Neuronal stem cell (in vitro differentiated cells): ENCODE measurements at regions not wholly inside any gene's neighbourhood (a gene's known extent, or its start where the extent isn't known, plus 50 kb on each side); places are given as distances from the start of the nearest gene placed in this dataset.

Experiments
- DNase-seq: peaks from one replicate; pipeline ENCODE4 v3.0.0-alpha.2; 2013; ENCODE audit warnings: low spot score
- H2AFZ ChIP-seq: one replicate; pipeline ENCODE4 v1.6.1; 2013; ENCODE audit warnings: mild to moderate bottlenecking, low read length, inconsistent platforms
- H2AK5ac ChIP-seq: 2 replicates; pipeline ENCODE4 v1.6.1; 2013; ENCODE audit warnings: low read depth, mild to moderate bottlenecking, inconsistent platforms, low read length, moderate library complexity, mixed read lengths
- H2BK120ac ChIP-seq: 2 replicates; pipeline ENCODE4 v1.6.1; 2013; ENCODE audit warnings: low read depth, mild to moderate bottlenecking, inconsistent platforms, low read length, moderate library complexity, mixed read lengths
- H2BK12ac ChIP-seq: one replicate; pipeline ENCODE4 v1.6.1; 2013; ENCODE audit warnings: low read length, inconsistent platforms
- H2BK15ac ChIP-seq: 2 replicates; pipeline ENCODE4 v1.6.1; 2013; ENCODE audit warnings: mild to moderate bottlenecking, low read length, inconsistent platforms, mixed read lengths
- H2BK5ac ChIP-seq: one replicate; pipeline ENCODE4 v1.6.1; 2013; ENCODE audit warnings: inconsistent platforms, mild to moderate bottlenecking, low read length, moderate library complexity
- H3K14ac ChIP-seq: one replicate; pipeline ENCODE4 v1.6.1; 2013; ENCODE audit warnings: low read length, inconsistent platforms
- H3K18ac ChIP-seq: 2 replicates; pipeline ENCODE4 v1.6.1; 2013; ENCODE audit warnings: low read length, inconsistent platforms
- H3K23ac ChIP-seq: 2 replicates; pipeline ENCODE4 v1.6.1; 2013; ENCODE audit warnings: low read depth, mild to moderate bottlenecking, mixed read lengths, low read length, inconsistent platforms; ENCODE audit not compliant: poor library complexity
- H3K27ac ChIP-seq: replicated peaks from 3 replicates; pipeline ENCODE4 v1.5.1; 2013; ENCODE audit warnings: low read length, inconsistent platforms
- H3K27me3 ChIP-seq, 3 experiments: 2 replicates each; pipeline ENCODE4 v1.6.1; 2013; ENCODE audit warnings: low read length in 3 of 3, mild to moderate bottlenecking in 2 of 3, inconsistent platforms in 1 of 3, low read depth in 1 of 3, mixed read lengths in 1 of 3, moderate library complexity in 1 of 3; ENCODE audit not compliant: control insufficient read depth in 3 of 3, insufficient read depth in 3 of 3
- H3K36me3 ChIP-seq, 2 donors: replicated peaks in 1 of 2; 2 replicates each; pipeline ENCODE4 v1.6.1; 2013; ENCODE audit warnings: low read length in 2 of 2; ENCODE audit not compliant: control insufficient read depth in 2 of 2, insufficient read depth in 2 of 2
- H3K4ac ChIP-seq: 2 replicates; pipeline ENCODE4 v1.6.1; 2013; ENCODE audit warnings: inconsistent platforms, mild to moderate bottlenecking, low read length, moderate library complexity
- H3K4me1 ChIP-seq, 2 donors: 1 replicate in 1 of 2; 2 replicates in 1 of 2; pipeline ENCODE4 v1.6.1; 2013; ENCODE audit warnings: low read length in 2 of 2, low read depth in 1 of 2; ENCODE audit not compliant: control insufficient read depth in 2 of 2, insufficient read depth in 1 of 2
- H3K4me2 ChIP-seq: one replicate; pipeline ENCODE4 v1.6.1; 2013; ENCODE audit warnings: mild to moderate bottlenecking, low read length, inconsistent platforms; ENCODE audit not compliant: insufficient read depth, poor library complexity, severe bottlenecking
- H3K4me3 ChIP-seq, 2 donors: 2 replicates each; pipeline ENCODE4 v1.5.1; 2013; ENCODE audit warnings: low read length in 2 of 2, mild to moderate bottlenecking in 2 of 2, inconsistent platforms in 1 of 2, moderate library complexity in 1 of 2
- H3K79me1 ChIP-seq: one replicate; pipeline ENCODE4 v1.6.1; 2013; ENCODE audit warnings: low read depth, mild to moderate bottlenecking, inconsistent platforms, low read length, moderate library complexity
- H3K9ac ChIP-seq: one replicate; pipeline ENCODE4 v1.6.1; 2013; ENCODE audit warnings: mild to moderate bottlenecking, low read depth, low read length, inconsistent platforms; ENCODE audit not compliant: poor library complexity
- H3K9me3 ChIP-seq, 2 donors: replicated peaks in 1 of 2; 2 replicates each; pipeline versions ENCODE3 to v1.6.1; 2013; ENCODE audit warnings: low read length in 2 of 2, mild to moderate bottlenecking in 2 of 2, inconsistent platforms in 1 of 2, low read depth in 1 of 2, mixed read lengths in 1 of 2, moderate library complexity in 1 of 2; ENCODE audit not compliant: control insufficient read depth in 2 of 2, insufficient read depth in 1 of 2
- H4K8ac ChIP-seq: one replicate; pipeline ENCODE4 v1.6.1; 2013; ENCODE audit warnings: low read depth, mild to moderate bottlenecking, inconsistent platforms, low read length, moderate library complexity
- H4K91ac ChIP-seq: one replicate; pipeline ENCODE4 v1.6.1; 2013; ENCODE audit warnings: low read length, low read depth, mild to moderate bottlenecking, inconsistent platforms; ENCODE audit not compliant: poor library complexity
- WGBS, 2 donors: extraction: QIAGEN DNeasy Blood & Tissue Kit; methylation state at CpG; one replicate each; pipeline ENCODE4 v1.1.7; 2013; ENCODE audit warnings: missing lambda C conversion rate in 2 of 2, mixed read lengths in 1 of 2; ENCODE audit not compliant: insufficient read length in 2 of 2, insufficient replicate concordance in 1 of 2; ENCODE audit errors: extremely low coverage in 2 of 2; 5-methylcytosine and 5-hydroxymethylcytosine counted together

DNA sequence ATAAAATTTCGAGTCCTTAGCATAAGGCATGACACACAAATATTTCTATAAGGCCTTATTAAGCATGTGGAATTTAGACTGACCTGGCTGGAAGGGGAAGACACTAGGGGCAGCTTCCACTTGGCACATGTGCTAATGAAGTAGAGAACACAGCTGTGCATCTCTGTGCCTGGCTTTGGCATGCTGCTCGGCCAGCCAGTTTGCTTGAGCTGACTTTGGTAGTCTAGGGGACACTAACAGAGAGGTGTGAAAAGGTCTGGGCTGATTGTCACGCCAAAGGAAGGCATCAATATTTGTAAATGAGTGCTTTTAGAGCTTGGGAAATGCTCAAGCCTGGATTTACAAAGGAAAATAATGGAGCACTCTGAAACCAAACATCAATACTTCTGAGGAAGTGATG is 723.7 kb downstream of the PRELID2 start:
- no peaks in the 10 kb centered on the region for H3K79me1 ChIP-seq
- no peak overlapping the region for H3K23ac ChIP-seq
- H2BK12ac ChIP-seq, result no peak overlapping the region
- no peak overlapping the region for H3K18ac ChIP-seq
- no peak overlapping the region for H3K9ac ChIP-seq
- H4K8ac ChIP-seq, result no peak overlapping the region
- H3K9me3 ChIP-seq, result no peaks in the 10 kb centered on the region
- H3K4me2 ChIP-seq, result no peak overlapping the region
- H3K27me3 ChIP-seq, result no peaks in the 10 kb centered on the region
- H2AK5ac ChIP-seq, result no peak overlapping the region
- H2BK120ac ChIP-seq, result no peak overlapping the region
- H3K27ac ChIP-seq, result no peak overlapping the region
- no peaks in the 10 kb centered on the region for H3K36me3 ChIP-seq
- H2BK5ac ChIP-seq, result no peak overlapping the region
- no peak for DNase-seq
- no peak overlapping the region for H3K14ac ChIP-seq
- H2BK15ac ChIP-seq, result no peak overlapping the region
- H3K4me3 ChIP-seq, result no peak overlapping the region
- H3K4ac ChIP-seq, result no peak overlapping the region
- H3K4me1 ChIP-seq, result peaks cover 0 to 2% of the 10 kb centered on the region in 2 donors
- H4K91ac ChIP-seq, result no peak overlapping the region
- no CpG with 5 or more reads among the region's 3 CpGs for WGBS, 2 donors
- H2AFZ ChIP-seq, result no peak overlapping the region

DNA sequence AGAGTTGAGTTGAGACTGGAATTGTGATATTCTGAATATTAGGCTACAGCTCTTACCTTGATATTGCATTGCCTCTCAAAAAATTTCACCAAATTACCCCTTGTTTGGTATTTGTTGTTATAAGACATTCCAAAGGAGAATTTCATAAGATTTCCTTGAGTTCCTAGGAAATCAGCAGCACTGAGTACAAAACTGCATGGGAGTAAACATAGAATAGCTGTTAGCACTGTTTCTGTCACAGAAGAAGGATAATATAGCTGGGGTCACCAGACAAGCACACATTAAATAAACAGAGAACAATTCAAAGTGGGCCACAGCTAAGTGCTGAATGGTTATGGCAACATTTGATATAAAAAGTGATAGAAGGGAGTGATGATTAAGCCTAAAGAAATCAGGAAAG is 724.3 kb downstream of the PRELID2 start:
- peaks cover 0 to 2% of the 10 kb centered on the region in 2 donors for H3K4me1 ChIP-seq
- H3K9me3 ChIP-seq, result no peaks in the 10 kb centered on the region
- no peak overlapping the region for H3K14ac ChIP-seq
- H3K4ac ChIP-seq, result no peak overlapping the region
- H3K18ac ChIP-seq, result no peak overlapping the region
- no peak overlapping the region for H3K27ac ChIP-seq
- no peak overlapping the region for H2BK5ac ChIP-seq
- H2BK15ac ChIP-seq, result no peak overlapping the region
- H3K9ac ChIP-seq, result no peak overlapping the region
- no peak overlapping the region for H3K4me2 ChIP-seq
- no peak overlapping the region for H2AK5ac ChIP-seq
- H3K4me3 ChIP-seq, result no peak overlapping the region
- H2BK120ac ChIP-seq, result no peak overlapping the region
- H2AFZ ChIP-seq, result no peak overlapping the region
- no peak overlapping the region for H4K8ac ChIP-seq
- DNase-seq, result no peak
- H3K36me3 ChIP-seq, result no peaks in the 10 kb centered on the region
- H2BK12ac ChIP-seq, result no peak overlapping the region
- H3K79me1 ChIP-seq, result no peaks in the 10 kb centered on the region
- no peak overlapping the region for H3K23ac ChIP-seq
- H4K91ac ChIP-seq, result no peak overlapping the region
- H3K27me3 ChIP-seq, result no peaks in the 10 kb centered on the region

DNA sequence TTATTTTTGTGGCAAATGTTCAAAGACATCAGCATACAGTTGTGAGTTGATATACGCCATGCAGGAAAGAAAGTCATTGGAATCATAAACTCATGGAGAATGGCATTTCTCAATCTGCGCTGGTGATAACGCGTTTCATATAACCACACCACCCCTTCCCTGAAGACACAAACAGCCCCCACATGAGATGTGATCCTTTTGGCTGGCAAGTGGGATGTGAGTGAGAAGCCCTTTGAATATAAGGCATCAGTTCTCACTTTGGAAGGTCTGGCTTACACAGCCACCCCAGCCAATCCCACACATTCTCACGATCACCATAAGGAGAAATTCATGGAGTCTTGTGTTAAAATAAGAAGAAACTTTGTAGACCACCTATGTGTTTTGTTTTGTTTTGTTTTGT is 725.0 kb downstream of the PRELID2 start:
- Histone ChIP-seq H2BK5ac (no peak overlapping the region), H3K4me1 (peaks cover 0 to 2% of the 10 kb centered on the region in 2 donors), H3K36me3 (no peaks in the 10 kb centered on the region), H4K8ac (no peak overlapping the region), H3K4ac (no peak overlapping the region), H2BK12ac (no peak overlapping the region), H3K23ac (no peak overlapping the region), H4K91ac (no peak overlapping the region), H3K79me1 (no peaks in the 10 kb centered on the region), H3K27ac (no peak overlapping the region), H3K4me2 (no peak overlapping the region), H2AFZ (no peak overlapping the region), H3K9ac (no peak overlapping the region), H3K9me3 (no peaks in the 10 kb centered on the region), H2BK15ac (no peak overlapping the region), H2AK5ac (no peak overlapping the region), H3K4me3 (no peak overlapping the region), H3K14ac (no peak overlapping the region), H2BK120ac (no peak overlapping the region), H3K18ac (no peak overlapping the region), H3K27me3 (no peaks in the 10 kb centered on the region)
- WGBS, 2 donors, result no CpG with 5 or more reads among the region's 5 CpGs
- DNase-seq, result no peak

DNA sequence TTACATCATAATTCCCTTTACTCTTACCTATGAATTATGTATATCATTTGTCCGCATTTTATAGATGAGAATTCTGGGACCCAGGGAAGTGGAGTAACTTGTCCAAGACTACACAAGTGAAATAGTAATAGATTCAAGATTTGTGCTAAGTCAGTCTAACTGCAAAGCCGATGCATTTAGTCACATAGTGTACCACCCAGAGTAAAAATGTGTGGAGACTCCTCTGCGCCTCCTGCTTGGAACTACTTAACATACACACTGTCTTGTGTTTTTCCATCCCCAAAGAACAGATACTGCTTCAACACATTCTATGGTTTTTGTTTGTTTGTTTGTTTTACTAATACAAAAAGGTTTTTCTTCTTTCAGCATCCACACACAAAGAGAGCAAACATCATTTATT is 729.8 kb downstream of the PRELID2 start:
- H2BK15ac ChIP-seq, result no peak overlapping the region
- no CpG with 5 or more reads among the region's 3 CpGs for WGBS, 2 donors
- no peak overlapping the region for H3K23ac ChIP-seq
- no peak overlapping the region for H2BK5ac ChIP-seq
- peaks cover 0 to 2% of the 10 kb centered on the region in 2 donors for H3K4me1 ChIP-seq
- no peaks in the 10 kb centered on the region for H3K79me1 ChIP-seq
- H2BK12ac ChIP-seq, result no peak overlapping the region
- H4K91ac ChIP-seq, result no peak overlapping the region
- no peak overlapping the region for H3K9ac ChIP-seq
- no peak overlapping the region for H2BK120ac ChIP-seq
- H3K9me3 ChIP-seq, result no peaks in the 10 kb centered on the region
- no peak overlapping the region for H2AK5ac ChIP-seq
- no peak overlapping the region for H3K4me2 ChIP-seq
- no peaks in the 10 kb centered on the region for H3K36me3 ChIP-seq
- no peak overlapping the region for H3K27ac ChIP-seq
- no peak overlapping the region for H3K18ac ChIP-seq
- H4K8ac ChIP-seq, result no peak overlapping the region
- no peak overlapping the region for H3K4me3 ChIP-seq
- no peak overlapping the region for H3K14ac ChIP-seq
- DNase-seq, result no peak
- H3K27me3 ChIP-seq, result no peaks in the 10 kb centered on the region
- H3K4ac ChIP-seq, result no peak overlapping the region
- no peak overlapping the region for H2AFZ ChIP-seq
